HEK293 (cell line): ENCODE measurements at regions not wholly inside any gene's neighbourhood (a gene's known extent, or its start where the extent isn't known, plus 50 kb on each side); places are given as distances from the start of the nearest gene placed in this dataset.

Experiments
- CTCF ChIA-PET: fragments of 350-600 bp; formaldehyde crosslinking; extraction: SDS; loops from one replicate; lab custom pipeline; 2021; ENCODE audit warnings: antibody characterized with exemption; lab: Yijun Ruan, JAX
- POLR2A ChIA-PET: fragments of 300-600 bp; formaldehyde crosslinking; extraction: SDS; loops from one replicate; lab custom pipeline; 2020; ENCODE audit warnings: antibody characterized with exemption, inconsistent platforms; lab: Yijun Ruan, JAX
- H3K27ac ChIP-seq: fragments of 200-500 bp; sonication (Bioruptor generic); 2 replicates; pipeline ENCODE4 v1.5.1; 2014; ENCODE audit warnings: low read depth, low read length, control low read depth, inconsistent platforms; ENCODE audit errors: extremely low read depth
- H3K36me3 ChIP-seq, 2 experiments: fragments of 200-500 bp in 1 of 2; sonication (Bioruptor generic) in 1 of 2; 1 replicate in 1 of 2; 2 replicates in 1 of 2; pipeline ENCODE4 v1.5.1; 2014 to 2017; ENCODE audit warnings: inconsistent platforms in 2 of 2, low read length in 2 of 2; ENCODE audit not compliant: control insufficient read depth in 2 of 2, insufficient read depth in 1 of 2
- H3K4me1 ChIP-seq: fragments of 200-500 bp; sonication (Bioruptor generic); 2 replicates; pipeline ENCODE4 v1.5.1; 2014; ENCODE audit warnings: mild to moderate bottlenecking, low read length, inconsistent platforms; ENCODE audit not compliant: control insufficient read depth, insufficient read depth
- H3K4me3 ChIP-seq: 2 replicates; pipeline ENCODE4 v1.5.1; 2011; ENCODE audit warnings: low read depth, mild to moderate bottlenecking, control low read depth, low read length, moderate library complexity
- H3K9me3 ChIP-seq: fragments of 200-500 bp; sonication (Bioruptor generic); 2 replicates; pipeline ENCODE4 v1.5.1; 2014; ENCODE audit warnings: low read depth, low read length, inconsistent platforms; ENCODE audit not compliant: control insufficient read depth, insufficient read depth
- BCL11A ChIP-seq: fragments of 450-650 bp; formaldehyde crosslinking; IDR thresholded peaks from 2 replicates; pipeline ENCODE4 v1.5.1; 2016; ENCODE audit warnings: low read depth, missing biosample characterization, missing genetic modification characterization
- HOXD13 ChIP-seq: sonication (generic); formaldehyde crosslinking; IDR thresholded peaks from 2 replicates; pipeline ENCODE4 v1.8.0; 2022; ENCODE audit warnings: missing genetic modification reagents, borderline replicate concordance
- KLF10 ChIP-seq: fragments of 450-650 bp; IDR thresholded peaks from 2 replicates; pipeline ENCODE4 v1.5.1; 2018; ENCODE audit warnings: missing biosample characterization, mild to moderate bottlenecking, missing genetic modification characterization
- MYNN ChIP-seq: fragments of 450-650 bp; formaldehyde crosslinking; IDR thresholded peaks from 2 replicates; pipeline ENCODE4 v1.5.1; 2016; ENCODE audit warnings: missing biosample characterization, missing genetic modification characterization, borderline replicate concordance
- REPIN1 ChIP-seq: fragments of 450-650 bp; formaldehyde crosslinking; IDR thresholded peaks from 2 replicates; pipeline ENCODE4 v1.5.1; 2017; ENCODE audit warnings: missing biosample characterization, missing genetic modification characterization, low read depth
- SCRT1 ChIP-seq: fragments of 450-650 bp; formaldehyde crosslinking; IDR thresholded peaks from 2 replicates; pipeline ENCODE4 v1.5.1; 2016; ENCODE audit warnings: missing biosample characterization, missing genetic modification characterization, borderline replicate concordance
- ZFP37 ChIP-seq: fragments of 450-650 bp; formaldehyde crosslinking; IDR thresholded peaks from 2 replicates; pipeline ENCODE4 v1.5.1; 2016; ENCODE audit warnings: missing biosample characterization, missing genetic modification characterization
- ZNF114 ChIP-seq: fragments of 450-650 bp; formaldehyde crosslinking; IDR thresholded peaks from 2 replicates; pipeline ENCODE4 v1.5.0; 2017; ENCODE audit warnings: missing biosample characterization, missing genetic modification characterization
- ZNF138 ChIP-seq: fragments of 450-650 bp; formaldehyde crosslinking; IDR thresholded peaks from 2 replicates; pipeline ENCODE4 v1.5.1; 2016; ENCODE audit warnings: missing biosample characterization, missing genetic modification characterization, borderline replicate concordance
- ZNF16 ChIP-seq: fragments of 450-650 bp; formaldehyde crosslinking; IDR thresholded peaks from 2 replicates; pipeline ENCODE4 v1.5.1; 2016; ENCODE audit warnings: low read depth, missing biosample characterization, missing genetic modification characterization
- ZNF175 ChIP-seq: fragments of 450-650 bp; formaldehyde crosslinking; IDR thresholded peaks from 2 replicates; pipeline ENCODE4 v1.5.1; 2016; ENCODE audit warnings: missing biosample characterization, missing genetic modification characterization
- ZNF214 ChIP-seq: fragments of 450-650 bp; formaldehyde crosslinking; IDR thresholded peaks from 2 replicates; pipeline ENCODE4 v1.5.1; 2017; ENCODE audit warnings: missing biosample characterization, mild to moderate bottlenecking, missing genetic modification characterization, borderline replicate concordance
- ZNF24 ChIP-seq: fragments of 450-650 bp; formaldehyde crosslinking; IDR thresholded peaks from 2 replicates; pipeline ENCODE4 v1.5.1; 2016; ENCODE audit warnings: missing biosample characterization, missing genetic modification characterization
- ZNF335 ChIP-seq: fragments of 450-650 bp; formaldehyde crosslinking; conservative IDR thresholded peaks from 2 replicates; pipeline ENCODE4 v1.5.1; 2016; ENCODE audit warnings: missing biosample characterization, missing genetic modification characterization
- ZNF354C ChIP-seq: fragments of 450-650 bp; formaldehyde crosslinking; IDR thresholded peaks from 2 replicates; pipeline ENCODE4 v1.5.1; 2016; ENCODE audit warnings: missing biosample characterization, missing genetic modification characterization, low read depth, borderline replicate concordance
- ZNF521 ChIP-seq: fragments of 450-650 bp; formaldehyde crosslinking; IDR thresholded peaks from 2 replicates; pipeline ENCODE4 v1.5.1; 2017; ENCODE audit warnings: missing biosample characterization, mild to moderate bottlenecking, missing genetic modification characterization
- ZNF585B ChIP-seq: fragments of 450-650 bp; formaldehyde crosslinking; IDR thresholded peaks from 2 replicates; pipeline ENCODE4 v1.5.1; 2016; ENCODE audit warnings: missing biosample characterization, missing genetic modification characterization
- ZNF610 ChIP-seq: fragments of 450-650 bp; formaldehyde crosslinking; IDR thresholded peaks from 2 replicates; pipeline ENCODE4 v1.5.1; 2016; ENCODE audit warnings: missing biosample characterization, missing genetic modification characterization, borderline replicate concordance
- ZNF621 ChIP-seq: fragments of 450-650 bp; formaldehyde crosslinking; IDR thresholded peaks from 2 replicates; pipeline ENCODE4 v1.5.1; 2017; ENCODE audit warnings: missing biosample characterization, missing genetic modification characterization
- ZNF626 ChIP-seq: fragments of 450-650 bp; sonication (Bioruptor Pico); formaldehyde crosslinking; IDR thresholded peaks from 2 replicates; pipeline ENCODE4 v1.5.1; 2018; ENCODE audit warnings: missing biosample characterization, missing genetic modification characterization, inconsistent platforms
- ZNF701 ChIP-seq: fragments of 450-650 bp; formaldehyde crosslinking; IDR thresholded peaks from 2 replicates; pipeline ENCODE4 v1.5.1; 2016; ENCODE audit warnings: missing biosample characterization, missing genetic modification characterization
- ZNF785 ChIP-seq: fragments of 450-650 bp; formaldehyde crosslinking; IDR thresholded peaks from 2 replicates; pipeline ENCODE4 v1.5.1; 2016; ENCODE audit warnings: missing biosample characterization, missing genetic modification characterization
- ZXDB ChIP-seq: fragments of 450-650 bp; formaldehyde crosslinking; IDR thresholded peaks from 2 replicates; pipeline ENCODE4 v1.5.1; 2016; ENCODE audit warnings: missing biosample characterization, missing genetic modification characterization
- TF ChIP-seq, protein P1 (sequence below): fragments of 450-650 bp; formaldehyde crosslinking; IDR thresholded peaks from 2 replicates; pipeline ENCODE4 v1.5.0; 2017; ENCODE audit warnings: missing biosample characterization, missing genetic modification characterization, borderline replicate concordance
- TF ChIP-seq, protein P2 (sequence below): fragments of 450-650 bp; formaldehyde crosslinking; IDR thresholded peaks from 2 replicates; pipeline ENCODE4 v1.5.1; 2016; ENCODE audit warnings: missing biosample characterization, missing genetic modification characterization
- TF ChIP-seq, protein P3 (sequence below): fragments of 450-650 bp; formaldehyde crosslinking; IDR thresholded peaks from 2 replicates; pipeline ENCODE4 v1.5.1; 2016; ENCODE audit warnings: missing biosample characterization, missing genetic modification characterization
- TF ChIP-seq, protein P4 (sequence below): fragments of 450-650 bp; formaldehyde crosslinking; IDR thresholded peaks from 2 replicates; pipeline ENCODE4 v1.5.1; 2016; ENCODE audit warnings: missing biosample characterization, missing genetic modification characterization
- TF ChIP-seq, protein P5 (sequence below): fragments of 450-650 bp; IDR thresholded peaks from 2 replicates; pipeline ENCODE4 v1.5.1; 2018; ENCODE audit warnings: missing biosample characterization, mild to moderate bottlenecking, missing genetic modification characterization

DNA sequence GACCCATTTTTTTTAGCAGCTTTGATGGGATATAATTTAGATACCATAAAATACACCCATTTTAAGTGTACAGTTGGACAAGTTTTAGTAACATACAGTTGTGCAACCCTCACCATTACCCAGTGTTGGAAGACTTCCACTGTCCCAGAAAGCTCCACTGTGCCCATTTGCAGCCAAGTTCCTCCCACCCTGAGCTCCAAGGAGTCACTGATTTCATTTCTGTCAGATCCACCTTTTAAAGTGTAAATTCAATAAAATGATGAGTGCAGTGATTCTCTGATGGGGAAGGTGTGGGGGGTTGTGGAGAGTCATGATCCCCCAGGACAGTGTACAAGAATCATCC, 93.2 kb upstream of the IGF1R start:
- no peak overlapping the region for H3K4me3 ChIP-seq
- POLR2A ChIA-PET, result no interaction called here
- no peaks in the 10 kb centered on the region for H3K4me1 ChIP-seq
- CTCF ChIA-PET, result interaction anchor here (0.9 to 2.0 kb wide), 3 partner anchors 12 to 36 kb away, joined by 3 to 7 read pairs (median 6); no protein-coding TSS in a partner anchor
- H3K9me3 ChIP-seq, result no peaks in the 10 kb centered on the region
- TF ChIP-seq REPIN1 (no peak), ZNF626 (no peak), ZNF701 (no peak), ZNF114 (tag by site-specific recombination) (no peak), ZFP37 (no peak), ZNF785 (tag by site-specific recombination) (no peak), ZNF585B (tag by site-specific recombination) (no peak), ZNF354C (tag by site-specific recombination) (no peak), ZNF175 (tag by site-specific recombination) (no peak), ZNF214 (tag by site-specific recombination) (no peak), SCRT1 (tag by site-specific recombination) (no peak), KLF10 (tag by site-specific recombination) (no peak), ZXDB (tag by site-specific recombination) (no peak), ZNF24 (no peak)
- TF ChIP-seq, protein P1, sequence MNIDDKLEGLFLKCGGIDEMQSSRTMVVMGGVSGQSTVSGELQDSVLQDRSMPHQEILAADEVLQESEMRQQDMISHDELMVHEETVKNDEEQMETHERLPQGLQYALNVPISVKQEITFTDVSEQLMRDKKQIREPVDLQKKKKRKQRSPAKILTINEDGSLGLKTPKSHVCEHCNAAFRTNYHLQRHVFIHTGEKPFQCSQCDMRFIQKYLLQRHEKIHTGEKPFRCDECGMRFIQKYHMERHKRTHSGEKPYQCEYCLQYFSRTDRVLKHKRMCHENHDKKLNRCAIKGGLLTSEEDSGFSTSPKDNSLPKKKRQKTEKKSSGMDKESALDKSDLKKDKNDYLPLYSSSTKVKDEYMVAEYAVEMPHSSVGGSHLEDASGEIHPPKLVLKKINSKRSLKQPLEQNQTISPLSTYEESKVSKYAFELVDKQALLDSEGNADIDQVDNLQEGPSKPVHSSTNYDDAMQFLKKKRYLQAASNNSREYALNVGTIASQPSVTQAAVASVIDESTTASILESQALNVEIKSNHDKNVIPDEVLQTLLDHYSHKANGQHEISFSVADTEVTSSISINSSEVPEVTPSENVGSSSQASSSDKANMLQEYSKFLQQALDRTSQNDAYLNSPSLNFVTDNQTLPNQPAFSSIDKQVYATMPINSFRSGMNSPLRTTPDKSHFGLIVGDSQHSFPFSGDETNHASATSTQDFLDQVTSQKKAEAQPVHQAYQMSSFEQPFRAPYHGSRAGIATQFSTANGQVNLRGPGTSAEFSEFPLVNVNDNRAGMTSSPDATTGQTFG (tag by site-specific recombination), result no peak
- TF ChIP-seq, protein P2, sequence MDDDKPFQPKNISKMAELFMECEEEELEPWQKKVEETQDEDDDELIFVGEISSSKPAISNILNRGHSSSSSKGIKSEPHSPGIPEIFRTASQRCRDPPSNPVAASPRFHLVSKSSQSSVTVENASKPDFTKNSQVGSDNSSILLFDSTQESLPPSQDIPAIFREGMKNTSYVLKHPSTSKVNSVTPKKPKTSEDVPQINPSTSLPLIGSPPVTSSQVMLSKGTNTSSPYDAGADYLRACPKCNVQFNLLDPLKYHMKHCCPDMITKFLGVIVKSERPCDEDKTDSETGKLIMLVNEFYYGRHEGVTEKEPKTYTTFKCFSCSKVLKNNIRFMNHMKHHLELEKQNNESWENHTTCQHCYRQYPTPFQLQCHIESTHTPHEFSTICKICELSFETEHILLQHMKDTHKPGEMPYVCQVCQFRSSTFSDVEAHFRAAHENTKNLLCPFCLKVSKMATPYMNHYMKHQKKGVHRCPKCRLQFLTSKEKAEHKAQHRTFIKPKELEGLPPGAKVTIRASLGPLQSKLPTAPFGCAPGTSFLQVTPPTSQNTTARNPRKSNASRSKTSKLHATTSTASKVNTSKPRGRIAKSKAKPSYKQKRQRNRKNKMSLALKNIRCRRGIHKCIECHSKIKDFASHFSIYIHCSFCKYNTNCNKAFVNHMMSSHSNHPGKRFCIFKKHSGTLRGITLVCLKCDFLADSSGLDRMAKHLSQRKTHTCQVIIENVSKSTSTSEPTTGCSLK (tag by site-specific recombination), result no peak
- TF ChIP-seq, protein P3, sequence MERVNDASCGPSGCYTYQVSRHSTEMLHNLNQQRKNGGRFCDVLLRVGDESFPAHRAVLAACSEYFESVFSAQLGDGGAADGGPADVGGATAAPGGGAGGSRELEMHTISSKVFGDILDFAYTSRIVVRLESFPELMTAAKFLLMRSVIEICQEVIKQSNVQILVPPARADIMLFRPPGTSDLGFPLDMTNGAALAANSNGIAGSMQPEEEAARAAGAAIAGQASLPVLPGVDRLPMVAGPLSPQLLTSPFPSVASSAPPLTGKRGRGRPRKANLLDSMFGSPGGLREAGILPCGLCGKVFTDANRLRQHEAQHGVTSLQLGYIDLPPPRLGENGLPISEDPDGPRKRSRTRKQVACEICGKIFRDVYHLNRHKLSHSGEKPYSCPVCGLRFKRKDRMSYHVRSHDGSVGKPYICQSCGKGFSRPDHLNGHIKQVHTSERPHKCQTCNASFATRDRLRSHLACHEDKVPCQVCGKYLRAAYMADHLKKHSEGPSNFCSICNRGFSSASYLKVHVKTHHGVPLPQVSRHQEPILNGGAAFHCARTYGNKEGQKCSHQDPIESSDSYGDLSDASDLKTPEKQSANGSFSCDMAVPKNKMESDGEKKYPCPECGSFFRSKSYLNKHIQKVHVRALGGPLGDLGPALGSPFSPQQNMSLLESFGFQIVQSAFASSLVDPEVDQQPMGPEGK, result no peak
- H3K27ac ChIP-seq, result no peak overlapping the region
- no peaks in the 10 kb centered on the region for H3K36me3 ChIP-seq

DNA sequence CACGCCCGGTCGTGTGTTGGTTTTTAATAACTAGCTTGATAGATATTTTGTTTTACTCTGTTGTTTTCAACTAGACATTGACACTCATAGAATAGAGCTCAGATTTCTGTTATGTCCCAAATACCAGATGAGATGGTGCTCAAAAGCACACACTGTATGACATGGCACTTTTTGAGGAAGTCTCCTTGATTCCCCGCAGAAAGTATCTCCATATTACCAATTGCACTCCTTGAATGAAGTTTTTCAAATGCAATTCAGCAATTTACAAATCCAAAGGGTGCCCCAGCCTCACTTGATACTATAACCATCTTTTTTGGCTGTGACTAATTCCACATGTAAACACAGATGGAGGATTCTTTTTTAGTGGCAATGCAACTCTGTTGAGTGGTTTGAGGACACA, 92.0 kb upstream of the IGF1R start:
- Histone ChIP-seq H3K36me3 (no peaks in the 10 kb centered on the region), H3K4me1 (no peaks in the 10 kb centered on the region), H3K4me3 (no peak overlapping the region), H3K27ac (no peak overlapping the region), H3K9me3 (no peaks in the 10 kb centered on the region)
- ChIA-PET POLR2A (no interaction called here), CTCF (interaction anchor here (0.7 to 1.8 kb wide), 3 partner anchors 12 to 295 kb away, joined by 3 to 6 read pairs (median 6); no protein-coding TSS in a partner anchor)
- TF ChIP-seq HOXD13 (no peak), MYNN (tag by site-specific recombination) (no peak), ZNF16 (no peak), ZNF138 (no peak), BCL11A (tag by site-specific recombination) (no peak), ZNF610 (tag by site-specific recombination) (no peak), ZNF521 (no peak), ZNF335 (tag by site-specific recombination) (no peak), ZNF621 (tag by site-specific recombination) (no peak)
- TF ChIP-seq, protein P4, sequence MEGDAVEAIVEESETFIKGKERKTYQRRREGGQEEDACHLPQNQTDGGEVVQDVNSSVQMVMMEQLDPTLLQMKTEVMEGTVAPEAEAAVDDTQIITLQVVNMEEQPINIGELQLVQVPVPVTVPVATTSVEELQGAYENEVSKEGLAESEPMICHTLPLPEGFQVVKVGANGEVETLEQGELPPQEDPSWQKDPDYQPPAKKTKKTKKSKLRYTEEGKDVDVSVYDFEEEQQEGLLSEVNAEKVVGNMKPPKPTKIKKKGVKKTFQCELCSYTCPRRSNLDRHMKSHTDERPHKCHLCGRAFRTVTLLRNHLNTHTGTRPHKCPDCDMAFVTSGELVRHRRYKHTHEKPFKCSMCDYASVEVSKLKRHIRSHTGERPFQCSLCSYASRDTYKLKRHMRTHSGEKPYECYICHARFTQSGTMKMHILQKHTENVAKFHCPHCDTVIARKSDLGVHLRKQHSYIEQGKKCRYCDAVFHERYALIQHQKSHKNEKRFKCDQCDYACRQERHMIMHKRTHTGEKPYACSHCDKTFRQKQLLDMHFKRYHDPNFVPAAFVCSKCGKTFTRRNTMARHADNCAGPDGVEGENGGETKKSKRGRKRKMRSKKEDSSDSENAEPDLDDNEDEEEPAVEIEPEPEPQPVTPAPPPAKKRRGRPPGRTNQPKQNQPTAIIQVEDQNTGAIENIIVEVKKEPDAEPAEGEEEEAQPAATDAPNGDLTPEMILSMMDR, result no peak
- TF ChIP-seq, protein P5, sequence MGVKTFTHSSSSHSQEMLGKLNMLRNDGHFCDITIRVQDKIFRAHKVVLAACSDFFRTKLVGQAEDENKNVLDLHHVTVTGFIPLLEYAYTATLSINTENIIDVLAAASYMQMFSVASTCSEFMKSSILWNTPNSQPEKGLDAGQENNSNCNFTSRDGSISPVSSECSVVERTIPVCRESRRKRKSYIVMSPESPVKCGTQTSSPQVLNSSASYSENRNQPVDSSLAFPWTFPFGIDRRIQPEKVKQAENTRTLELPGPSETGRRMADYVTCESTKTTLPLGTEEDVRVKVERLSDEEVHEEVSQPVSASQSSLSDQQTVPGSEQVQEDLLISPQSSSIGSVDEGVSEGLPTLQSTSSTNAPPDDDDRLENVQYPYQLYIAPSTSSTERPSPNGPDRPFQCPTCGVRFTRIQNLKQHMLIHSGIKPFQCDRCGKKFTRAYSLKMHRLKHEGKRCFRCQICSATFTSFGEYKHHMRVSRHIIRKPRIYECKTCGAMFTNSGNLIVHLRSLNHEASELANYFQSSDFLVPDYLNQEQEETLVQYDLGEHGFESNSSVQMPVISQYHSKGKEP (tag by site-specific recombination), result no peak
